GM12865 (cell line): ENCODE measurements at regions not wholly inside any gene's neighbourhood (a gene's known extent, or its start where the extent isn't known, plus 50 kb on each side); places are given as distances from the start of the nearest gene placed in this dataset.

Experiments
- DNase-seq: peaks from one replicate; pipeline ENCODE4 v3.0.0; 2010; ENCODE audit warnings: low read depth
- H3K4me3 ChIP-seq: 2 replicates; pipeline ENCODE4 v1.5.1; 2011; ENCODE audit warnings: mild to moderate bottlenecking, low read depth, low read length, control low read depth
- CTCF ChIP-seq: IDR thresholded peaks from 2 replicates; pipeline ENCODE4 v1.5.1; 2011; ENCODE audit warnings: low read length, control low read depth, low read depth, inconsistent platforms; ENCODE audit not compliant: insufficient read depth; ENCODE audit errors: missing control alignments

- TF ChIP-seq CTCF: no peak
- H3K4me3 ChIP-seq: no peak overlapping the region
- DNase-seq: no peak
Measured at GRCh38 chr4:26020083-26020668, 106.2 kb downstream of the SMIM20 start.

- no peak for DNase-seq
- TF ChIP-seq CTCF: no peak
- H3K4me3 ChIP-seq: no peak overlapping the region
Measured at GRCh38 chr4:26020881-26021280, 106.9 kb downstream of the SMIM20 start.

- no peak for TF ChIP-seq CTCF
- DNase-seq: no peak
- H3K4me3 ChIP-seq: no peak overlapping the region
Measured at GRCh38 chr4:26021417-26022345, 107.7 kb downstream of the SMIM20 start.

- no peak overlapping the region for H3K4me3 ChIP-seq
- TF ChIP-seq CTCF: no peak
- DNase-seq: no peak
Measured at GRCh38 chr4:26022346-26023202, 108.6 kb downstream of the SMIM20 start.

GRCh38 chr4:26023203-26023972 is 109.4 kb downstream of the SMIM20 start:
- no peak overlapping the region for H3K4me3 ChIP-seq
- TF ChIP-seq CTCF: no peak
- DNase-seq: no peak

GRCh38 chr4:26024079-26024478 is 110.1 kb downstream of the SMIM20 start:
- no peak for TF ChIP-seq CTCF
- H3K4me3 ChIP-seq: no peak overlapping the region
- no peak for DNase-seq
